A673 (cell line): ENCODE measurements at regions not wholly inside any gene's neighbourhood (a gene's known extent, or its start where the extent isn't known, plus 50 kb on each side); places are given as distances from the start of the nearest gene placed in this dataset.

Experiments used
- EZH2 ChIP-seq: fragments of 200-600 bp; sonication (generic); IDR thresholded peaks from 2 replicates; pipeline ENCODE4 v1.6.1; 2017; ENCODE audit warnings: borderline replicate concordance, low read depth, mild to moderate bottlenecking, mixed read lengths, antibody characterized with exemption, low read length; ENCODE audit not compliant: poor library complexity, severe bottlenecking
- TF ChIP-seq, protein P1 (sequence below): fragments of 300-800, 200-600 bp; sonication (generic); conservative IDR thresholded peaks from 2 replicates; pipeline ENCODE4 v1.5.1; 2017; ENCODE audit warnings: low read depth, mild to moderate bottlenecking, antibody characterized with exemption, low read length, moderate library complexity, mixed read lengths

- TF ChIP-seq, protein P1, sequence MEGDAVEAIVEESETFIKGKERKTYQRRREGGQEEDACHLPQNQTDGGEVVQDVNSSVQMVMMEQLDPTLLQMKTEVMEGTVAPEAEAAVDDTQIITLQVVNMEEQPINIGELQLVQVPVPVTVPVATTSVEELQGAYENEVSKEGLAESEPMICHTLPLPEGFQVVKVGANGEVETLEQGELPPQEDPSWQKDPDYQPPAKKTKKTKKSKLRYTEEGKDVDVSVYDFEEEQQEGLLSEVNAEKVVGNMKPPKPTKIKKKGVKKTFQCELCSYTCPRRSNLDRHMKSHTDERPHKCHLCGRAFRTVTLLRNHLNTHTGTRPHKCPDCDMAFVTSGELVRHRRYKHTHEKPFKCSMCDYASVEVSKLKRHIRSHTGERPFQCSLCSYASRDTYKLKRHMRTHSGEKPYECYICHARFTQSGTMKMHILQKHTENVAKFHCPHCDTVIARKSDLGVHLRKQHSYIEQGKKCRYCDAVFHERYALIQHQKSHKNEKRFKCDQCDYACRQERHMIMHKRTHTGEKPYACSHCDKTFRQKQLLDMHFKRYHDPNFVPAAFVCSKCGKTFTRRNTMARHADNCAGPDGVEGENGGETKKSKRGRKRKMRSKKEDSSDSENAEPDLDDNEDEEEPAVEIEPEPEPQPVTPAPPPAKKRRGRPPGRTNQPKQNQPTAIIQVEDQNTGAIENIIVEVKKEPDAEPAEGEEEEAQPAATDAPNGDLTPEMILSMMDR, result no peak
- no peak for TF ChIP-seq EZH2
Observed at GRCh38 chr2:174693344-174693743, 70.9 kb downstream of the CHRNA1 start.
